Pulmonary artery endothelial cell (primary cell): ENCODE measurements at regions not wholly inside any gene's neighbourhood (a gene's known extent, or its start where the extent isn't known, plus 50 kb on each side); places are given as distances from the start of the nearest gene placed in this dataset.
"Not testable (repeated sequence)": the region's sequence is repeated elsewhere in the genome, so short reads cannot be mapped to it uniquely, and the experiment has no call there.

Experiments used
- DNase-seq: peaks from one replicate; pipeline ENCODE4 v3.0.0-alpha.2; 2011; ENCODE audit warnings: low read depth, low spot score

- not testable (repeated sequence) for DNase-seq
Measured at GRCh38 chr12:19625551-19625950, 186.3 kb downstream of the AEBP2 start.

DNA sequence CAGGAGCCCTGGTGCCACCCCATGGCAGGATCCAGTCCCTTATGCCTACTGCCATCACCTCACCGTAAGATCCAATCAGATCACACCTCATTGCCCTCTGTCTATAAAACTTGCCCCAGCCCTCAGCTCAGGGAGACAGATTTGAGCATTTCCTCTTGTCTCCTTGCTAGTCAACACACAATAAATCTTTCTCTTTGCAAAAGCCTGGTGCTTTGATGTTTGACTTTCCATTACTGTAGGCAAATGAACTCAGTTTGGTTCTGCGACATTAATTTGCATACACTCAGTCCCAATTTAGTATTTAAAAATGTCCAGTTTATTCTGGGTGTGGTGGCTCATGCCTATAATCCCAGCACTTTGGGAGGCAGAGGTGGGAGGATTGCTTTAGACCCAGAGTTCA, 188.4 kb downstream of the AEBP2 start:
- no peak for DNase-seq

- no peak for DNase-seq
Measured at GRCh38 chr12:19630536-19630935, 191.2 kb downstream of the AEBP2 start.

- no peak for DNase-seq
Measured at GRCh38 chr12:19633194-19633593, 193.9 kb downstream of the AEBP2 start.

DNA sequence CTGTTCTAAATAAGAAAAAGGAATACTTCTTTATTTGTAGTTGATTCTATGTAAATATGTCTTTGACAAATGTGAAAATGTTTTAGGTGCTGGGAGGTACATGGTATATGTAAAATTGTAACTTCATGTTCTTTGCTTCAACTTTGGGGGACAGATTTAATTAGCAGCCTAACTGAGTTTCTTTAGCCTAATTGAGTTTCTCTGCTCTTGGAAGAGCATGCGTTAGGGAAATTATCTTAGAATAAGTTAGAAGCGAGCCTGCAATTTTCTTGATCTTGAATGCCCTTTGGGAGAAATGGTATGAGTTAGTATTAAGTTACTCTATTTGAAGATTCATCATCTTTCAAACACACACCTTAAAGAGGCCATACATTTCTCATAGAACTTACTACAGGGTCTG, 194.3 kb downstream of the AEBP2 start:
- no peak for DNase-seq

DNA sequence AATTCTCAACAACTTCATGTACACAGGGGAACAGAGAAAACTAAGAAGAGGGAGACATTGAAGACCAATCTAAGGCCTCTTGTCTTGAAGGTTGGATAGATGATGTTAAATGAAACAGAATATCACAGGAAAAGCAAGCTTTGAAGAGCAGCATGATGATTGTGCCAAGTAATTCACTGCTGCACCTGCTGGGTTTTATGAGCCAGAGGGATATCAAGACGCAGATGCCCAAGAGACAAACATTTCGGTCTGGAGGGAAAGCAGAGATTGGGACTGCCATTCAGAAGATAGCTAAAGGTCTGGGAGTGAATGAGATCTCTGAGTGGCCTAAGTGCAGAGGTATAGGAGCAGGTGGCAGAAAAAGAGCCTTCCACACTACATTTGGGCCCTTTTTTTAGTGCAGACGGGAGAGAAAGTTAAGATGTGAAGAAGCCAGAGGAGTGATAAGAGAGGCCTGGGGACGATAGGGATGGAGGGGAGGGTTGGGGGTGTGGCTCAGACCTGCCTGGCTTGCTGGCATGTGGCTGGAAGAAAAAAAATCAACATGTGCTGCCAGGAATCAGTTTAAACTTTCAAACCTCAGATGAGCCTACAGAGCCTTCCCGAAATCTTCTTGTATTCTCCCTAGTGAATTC, 200.6 kb downstream of the AEBP2 start:
- DNase-seq: no peak

- DNase-seq: no peak
Measured at GRCh38 chr12:19641235-19642080, 202.2 kb downstream of the AEBP2 start.

GRCh38 chr12:19642345-19642744, 203.1 kb downstream of the AEBP2 start:
- DNase-seq: no peak

DNA sequence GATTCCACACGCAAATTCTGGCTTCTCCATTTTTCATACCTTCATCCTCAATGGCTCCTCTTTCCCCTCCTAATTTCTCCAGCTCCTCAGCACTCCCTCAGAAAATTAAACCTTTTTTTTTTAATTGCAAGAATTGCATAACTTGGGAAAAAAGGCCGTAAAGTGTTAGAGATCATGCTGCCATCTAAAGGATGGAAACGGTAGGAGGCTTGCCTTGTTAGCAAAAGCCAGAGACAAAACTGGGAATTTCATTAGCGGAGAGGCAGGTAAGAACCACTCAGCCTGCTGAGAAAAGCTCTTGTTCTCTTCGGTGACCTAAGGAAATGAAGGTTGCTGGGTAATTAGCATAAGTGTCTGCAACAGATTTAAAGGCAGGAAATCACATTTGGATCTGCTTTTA, 204.3 kb downstream of the AEBP2 start:
- DNase-seq: peak; percentile 52

- DNase-seq: no peak
Measured at GRCh38 chr12:19644571-19644970, 205.3 kb downstream of the AEBP2 start.

DNA sequence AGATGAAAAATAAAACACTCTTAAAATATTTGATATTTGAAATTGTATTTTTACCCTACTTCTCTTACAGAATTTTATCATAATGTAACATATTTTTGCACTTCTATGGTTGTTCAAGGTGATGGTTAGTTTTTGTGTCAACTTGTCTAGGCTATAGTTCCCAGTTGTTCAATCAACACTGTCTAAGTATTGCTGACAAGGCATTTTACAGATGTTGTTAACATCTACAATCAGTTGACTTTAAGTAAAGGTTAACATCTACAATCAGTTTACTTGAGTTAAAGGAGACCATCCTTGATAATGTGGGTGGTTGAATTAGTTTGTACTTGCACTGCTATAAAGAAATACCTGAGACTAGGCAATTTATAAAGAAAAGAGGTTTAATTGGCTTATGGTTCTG, 206.5 kb downstream of the AEBP2 start:
- DNase-seq: no peak

GRCh38 chr12:19646599-19646998, 207.3 kb downstream of the AEBP2 start:
- no peak for DNase-seq

GRCh38 chr12:19647806-19648556, 208.7 kb downstream of the AEBP2 start:
- DNase-seq: no peak

DNA sequence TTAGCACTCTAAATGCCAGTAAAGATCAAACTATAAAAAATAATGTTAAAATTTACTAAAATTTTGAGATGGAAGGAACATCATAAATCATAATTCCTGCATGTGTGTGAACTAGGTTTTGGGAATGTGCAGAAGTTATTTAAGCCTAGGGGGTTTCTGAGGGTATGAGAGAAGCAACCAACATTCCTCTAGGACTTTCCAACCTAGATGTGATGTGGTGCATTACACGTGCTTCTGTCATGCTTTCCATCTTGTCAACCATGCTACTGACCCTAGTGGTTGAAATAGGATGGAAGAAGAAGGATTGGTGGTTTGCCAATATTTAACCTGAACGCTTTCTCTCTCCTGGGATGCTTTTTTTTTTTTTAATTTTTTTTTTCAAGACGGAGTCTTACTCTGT, 209.3 kb downstream of the AEBP2 start:
- DNase-seq: no peak

- DNase-seq: no peak
Measured at GRCh38 chr12:19652386-19652785, 213.1 kb downstream of the AEBP2 start.

DNA sequence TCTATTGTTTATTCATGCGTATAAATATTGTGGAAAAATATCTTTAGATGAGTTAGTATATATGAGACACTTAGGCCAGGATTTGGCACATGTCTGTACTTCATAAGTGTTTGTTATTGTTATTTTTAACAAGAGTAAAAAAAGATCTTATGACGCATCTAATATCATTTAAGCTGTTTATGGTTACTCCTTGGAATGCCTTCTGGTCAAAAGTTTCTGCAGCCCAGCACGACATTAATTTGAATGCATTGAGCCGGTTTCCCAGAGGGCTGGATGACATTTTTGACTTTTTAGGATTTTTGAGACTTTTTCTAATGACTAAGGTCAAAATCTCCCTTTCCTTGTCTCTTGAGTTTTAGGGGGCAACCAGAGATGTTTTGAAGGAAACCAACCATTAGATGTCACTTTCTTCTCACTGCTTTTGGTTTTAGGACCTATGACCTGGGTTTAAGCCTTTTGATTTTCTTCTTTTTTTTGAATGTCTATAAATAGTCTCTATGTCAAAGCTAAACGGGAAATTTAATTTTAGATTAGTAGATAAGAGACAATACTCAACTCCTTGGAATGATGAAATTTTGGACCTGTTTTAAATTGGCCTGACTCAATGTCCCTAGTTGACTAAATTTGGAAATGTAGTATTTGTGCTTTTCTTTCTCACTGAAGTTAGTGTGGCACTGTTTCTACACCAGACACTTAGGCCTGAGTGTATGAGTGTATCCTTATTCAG, 215.5 kb downstream of the AEBP2 start:
- DNase-seq: no peak

DNA sequence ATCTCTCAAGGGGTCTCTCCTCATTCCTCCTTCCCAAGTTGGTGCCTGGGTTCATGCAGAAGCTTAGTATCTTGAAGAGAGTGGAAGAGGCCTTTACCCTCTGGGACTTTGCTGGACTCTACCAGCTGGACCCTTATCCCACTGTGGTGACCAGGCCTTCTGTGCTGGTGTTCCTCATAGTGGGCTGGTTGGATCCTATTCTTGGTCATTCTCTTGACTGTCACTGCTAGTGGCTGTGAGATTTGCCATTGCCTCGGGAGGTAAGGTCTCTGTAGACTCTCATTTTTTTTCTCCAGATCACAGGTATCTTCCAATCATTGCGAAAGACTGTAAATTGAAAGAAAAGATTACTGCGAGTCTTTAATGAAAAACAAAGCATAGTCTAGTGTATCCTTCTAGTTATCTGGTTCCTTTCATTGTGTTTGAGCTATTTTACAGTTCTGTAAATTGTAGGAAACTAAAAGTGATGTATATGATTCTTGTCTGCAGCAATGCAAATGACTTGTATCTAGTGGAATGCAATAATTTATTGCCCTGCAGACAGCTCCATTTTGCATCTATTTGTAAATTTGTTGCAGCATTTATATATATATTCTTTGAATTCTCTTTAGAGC, 217.9 kb downstream of the AEBP2 start:
- DNase-seq: no peak

DNA sequence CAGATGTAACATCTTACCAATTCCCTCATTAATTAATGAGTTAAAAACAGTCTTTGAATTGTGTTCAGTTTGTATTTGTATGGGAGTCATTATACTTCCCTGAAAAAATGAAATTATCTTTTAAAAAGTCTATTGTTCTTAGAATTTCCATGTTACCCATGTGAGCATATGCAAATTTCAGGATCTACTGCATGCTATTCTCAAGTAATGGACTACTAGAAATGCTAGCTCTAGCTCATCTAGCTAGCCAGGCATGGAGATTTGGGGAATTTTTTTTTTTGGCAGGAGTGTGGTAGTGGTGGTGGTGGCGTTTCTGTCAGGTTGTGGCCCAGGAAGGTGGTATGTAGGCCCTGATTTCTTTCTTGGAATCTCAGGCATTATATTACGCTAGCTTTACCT, 218.4 kb downstream of the AEBP2 start:
- DNase-seq: no peak

GRCh38 chr12:19659086-19659485, 219.8 kb downstream of the AEBP2 start:
- no peak for DNase-seq

- no peak for DNase-seq
Measured at GRCh38 chr12:19659501-19659900, 220.2 kb downstream of the AEBP2 start.
